ENCODE measurements at regions not wholly inside any gene's neighbourhood (a gene's known extent, or its start where the extent isn't known, plus 50 kb on each side); places are given as distances from the start of the nearest gene placed in this dataset.

- Histone ChIP-seq H3K79me2 (replicated peaks; ENCODE audit: insufficient read depth) (no peaks in the 10 kb centered on the region), H3F3A (replicated peaks; ENCODE audit: low read depth) (no peaks in the 10 kb centered on the region), H3K9me2 (ENCODE audit: insufficient read depth) (peaks cover 3% of the 10 kb centered on the region; the same call in 1 of the 2 replicates), H4K20me1 (replicated peaks; ENCODE audit: insufficient read depth) (no peaks in the 10 kb centered on the region), H2AFZ (no peak overlapping the region), H3K4me1 (ENCODE audit: insufficient read depth) (no peaks in the 10 kb centered on the region), H3K4me3 (no peak overlapping the region), H3K27ac (ENCODE audit: low read depth) (no peak overlapping the region), H3K36me3 (ENCODE audit: insufficient read depth) (no peaks in the 10 kb centered on the region), H3K27me3 (ENCODE audit: insufficient read depth) (no peaks in the 10 kb centered on the region), H3K4me2 (no peak overlapping the region)
- ATAC-seq, result no peak
- H3K4me3 Mint-ChIP-seq, result no peak overlapping the region
- no peak overlapping the region for H3K27ac Mint-ChIP-seq
- peaks cover 5% of the 10 kb centered on the region for H3K27me3 Mint-ChIP-seq (ENCODE audit: insufficient read depth, low read depth, poor library complexity)
- DNase-seq (ENCODE audit: low spot score), result no peak
- TF ChIP-seq ZNF114 (CRISPR knock-in tag; IDR thresholded peaks at IDR 0.05), result no peak
- TF ChIP-seq ZNF331 (CRISPR knock-in tag; IDR thresholded peaks at IDR 0.05; ENCODE audit: low read depth), result no peak
- TF ChIP-seq, protein P1, sequence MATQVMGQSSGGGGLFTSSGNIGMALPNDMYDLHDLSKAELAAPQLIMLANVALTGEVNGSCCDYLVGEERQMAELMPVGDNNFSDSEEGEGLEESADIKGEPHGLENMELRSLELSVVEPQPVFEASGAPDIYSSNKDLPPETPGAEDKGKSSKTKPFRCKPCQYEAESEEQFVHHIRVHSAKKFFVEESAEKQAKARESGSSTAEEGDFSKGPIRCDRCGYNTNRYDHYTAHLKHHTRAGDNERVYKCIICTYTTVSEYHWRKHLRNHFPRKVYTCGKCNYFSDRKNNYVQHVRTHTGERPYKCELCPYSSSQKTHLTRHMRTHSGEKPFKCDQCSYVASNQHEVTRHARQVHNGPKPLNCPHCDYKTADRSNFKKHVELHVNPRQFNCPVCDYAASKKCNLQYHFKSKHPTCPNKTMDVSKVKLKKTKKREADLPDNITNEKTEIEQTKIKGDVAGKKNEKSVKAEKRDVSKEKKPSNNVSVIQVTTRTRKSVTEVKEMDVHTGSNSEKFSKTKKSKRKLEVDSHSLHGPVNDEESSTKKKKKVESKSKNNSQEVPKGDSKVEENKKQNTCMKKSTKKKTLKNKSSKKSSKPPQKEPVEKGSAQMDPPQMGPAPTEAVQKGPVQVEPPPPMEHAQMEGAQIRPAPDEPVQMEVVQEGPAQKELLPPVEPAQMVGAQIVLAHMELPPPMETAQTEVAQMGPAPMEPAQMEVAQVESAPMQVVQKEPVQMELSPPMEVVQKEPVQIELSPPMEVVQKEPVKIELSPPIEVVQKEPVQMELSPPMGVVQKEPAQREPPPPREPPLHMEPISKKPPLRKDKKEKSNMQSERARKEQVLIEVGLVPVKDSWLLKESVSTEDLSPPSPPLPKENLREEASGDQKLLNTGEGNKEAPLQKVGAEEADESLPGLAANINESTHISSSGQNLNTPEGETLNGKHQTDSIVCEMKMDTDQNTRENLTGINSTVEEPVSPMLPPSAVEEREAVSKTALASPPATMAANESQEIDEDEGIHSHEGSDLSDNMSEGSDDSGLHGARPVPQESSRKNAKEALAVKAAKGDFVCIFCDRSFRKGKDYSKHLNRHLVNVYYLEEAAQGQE (IDR thresholded peaks at IDR 0.05; ENCODE audit: unreplicated experiment), result no peak
- no peak for TF ChIP-seq EZH2 (IDR thresholded peaks at IDR 0.05; ENCODE audit: low read depth, unreplicated experiment)
- TF ChIP-seq CREB1 (CRISPR knock-in tag; IDR thresholded peaks at IDR 0.05; ENCODE audit: low read depth), result no peak
- TF ChIP-seq CTCF (conservative IDR thresholded peaks at IDR 0.05; ENCODE audit: low read depth in 2 of 2), result no peak
- TF ChIP-seq POLR2AphosphoS5 (IDR thresholded peaks at IDR 0.05; ENCODE audit: low read depth), result no peak
- TF ChIP-seq JUNB (IDR thresholded peaks at IDR 0.05; ENCODE audit: unreplicated experiment), result no peak
- TF ChIP-seq EZH2phosphoT487 (IDR thresholded peaks at IDR 0.05; ENCODE audit: unreplicated experiment), result no peak
- TF ChIP-seq, protein P2, sequence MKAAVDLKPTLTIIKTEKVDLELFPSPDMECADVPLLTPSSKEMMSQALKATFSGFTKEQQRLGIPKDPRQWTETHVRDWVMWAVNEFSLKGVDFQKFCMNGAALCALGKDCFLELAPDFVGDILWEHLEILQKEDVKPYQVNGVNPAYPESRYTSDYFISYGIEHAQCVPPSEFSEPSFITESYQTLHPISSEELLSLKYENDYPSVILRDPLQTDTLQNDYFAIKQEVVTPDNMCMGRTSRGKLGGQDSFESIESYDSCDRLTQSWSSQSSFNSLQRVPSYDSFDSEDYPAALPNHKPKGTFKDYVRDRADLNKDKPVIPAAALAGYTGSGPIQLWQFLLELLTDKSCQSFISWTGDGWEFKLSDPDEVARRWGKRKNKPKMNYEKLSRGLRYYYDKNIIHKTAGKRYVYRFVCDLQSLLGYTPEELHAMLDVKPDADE (IDR thresholded peaks at IDR 0.05), result no peak
- TF ChIP-seq NANOG (IDR thresholded peaks at IDR 0.05; ENCODE audit: borderline replicate concordance), result no peak
- TF ChIP-seq, protein P3, sequence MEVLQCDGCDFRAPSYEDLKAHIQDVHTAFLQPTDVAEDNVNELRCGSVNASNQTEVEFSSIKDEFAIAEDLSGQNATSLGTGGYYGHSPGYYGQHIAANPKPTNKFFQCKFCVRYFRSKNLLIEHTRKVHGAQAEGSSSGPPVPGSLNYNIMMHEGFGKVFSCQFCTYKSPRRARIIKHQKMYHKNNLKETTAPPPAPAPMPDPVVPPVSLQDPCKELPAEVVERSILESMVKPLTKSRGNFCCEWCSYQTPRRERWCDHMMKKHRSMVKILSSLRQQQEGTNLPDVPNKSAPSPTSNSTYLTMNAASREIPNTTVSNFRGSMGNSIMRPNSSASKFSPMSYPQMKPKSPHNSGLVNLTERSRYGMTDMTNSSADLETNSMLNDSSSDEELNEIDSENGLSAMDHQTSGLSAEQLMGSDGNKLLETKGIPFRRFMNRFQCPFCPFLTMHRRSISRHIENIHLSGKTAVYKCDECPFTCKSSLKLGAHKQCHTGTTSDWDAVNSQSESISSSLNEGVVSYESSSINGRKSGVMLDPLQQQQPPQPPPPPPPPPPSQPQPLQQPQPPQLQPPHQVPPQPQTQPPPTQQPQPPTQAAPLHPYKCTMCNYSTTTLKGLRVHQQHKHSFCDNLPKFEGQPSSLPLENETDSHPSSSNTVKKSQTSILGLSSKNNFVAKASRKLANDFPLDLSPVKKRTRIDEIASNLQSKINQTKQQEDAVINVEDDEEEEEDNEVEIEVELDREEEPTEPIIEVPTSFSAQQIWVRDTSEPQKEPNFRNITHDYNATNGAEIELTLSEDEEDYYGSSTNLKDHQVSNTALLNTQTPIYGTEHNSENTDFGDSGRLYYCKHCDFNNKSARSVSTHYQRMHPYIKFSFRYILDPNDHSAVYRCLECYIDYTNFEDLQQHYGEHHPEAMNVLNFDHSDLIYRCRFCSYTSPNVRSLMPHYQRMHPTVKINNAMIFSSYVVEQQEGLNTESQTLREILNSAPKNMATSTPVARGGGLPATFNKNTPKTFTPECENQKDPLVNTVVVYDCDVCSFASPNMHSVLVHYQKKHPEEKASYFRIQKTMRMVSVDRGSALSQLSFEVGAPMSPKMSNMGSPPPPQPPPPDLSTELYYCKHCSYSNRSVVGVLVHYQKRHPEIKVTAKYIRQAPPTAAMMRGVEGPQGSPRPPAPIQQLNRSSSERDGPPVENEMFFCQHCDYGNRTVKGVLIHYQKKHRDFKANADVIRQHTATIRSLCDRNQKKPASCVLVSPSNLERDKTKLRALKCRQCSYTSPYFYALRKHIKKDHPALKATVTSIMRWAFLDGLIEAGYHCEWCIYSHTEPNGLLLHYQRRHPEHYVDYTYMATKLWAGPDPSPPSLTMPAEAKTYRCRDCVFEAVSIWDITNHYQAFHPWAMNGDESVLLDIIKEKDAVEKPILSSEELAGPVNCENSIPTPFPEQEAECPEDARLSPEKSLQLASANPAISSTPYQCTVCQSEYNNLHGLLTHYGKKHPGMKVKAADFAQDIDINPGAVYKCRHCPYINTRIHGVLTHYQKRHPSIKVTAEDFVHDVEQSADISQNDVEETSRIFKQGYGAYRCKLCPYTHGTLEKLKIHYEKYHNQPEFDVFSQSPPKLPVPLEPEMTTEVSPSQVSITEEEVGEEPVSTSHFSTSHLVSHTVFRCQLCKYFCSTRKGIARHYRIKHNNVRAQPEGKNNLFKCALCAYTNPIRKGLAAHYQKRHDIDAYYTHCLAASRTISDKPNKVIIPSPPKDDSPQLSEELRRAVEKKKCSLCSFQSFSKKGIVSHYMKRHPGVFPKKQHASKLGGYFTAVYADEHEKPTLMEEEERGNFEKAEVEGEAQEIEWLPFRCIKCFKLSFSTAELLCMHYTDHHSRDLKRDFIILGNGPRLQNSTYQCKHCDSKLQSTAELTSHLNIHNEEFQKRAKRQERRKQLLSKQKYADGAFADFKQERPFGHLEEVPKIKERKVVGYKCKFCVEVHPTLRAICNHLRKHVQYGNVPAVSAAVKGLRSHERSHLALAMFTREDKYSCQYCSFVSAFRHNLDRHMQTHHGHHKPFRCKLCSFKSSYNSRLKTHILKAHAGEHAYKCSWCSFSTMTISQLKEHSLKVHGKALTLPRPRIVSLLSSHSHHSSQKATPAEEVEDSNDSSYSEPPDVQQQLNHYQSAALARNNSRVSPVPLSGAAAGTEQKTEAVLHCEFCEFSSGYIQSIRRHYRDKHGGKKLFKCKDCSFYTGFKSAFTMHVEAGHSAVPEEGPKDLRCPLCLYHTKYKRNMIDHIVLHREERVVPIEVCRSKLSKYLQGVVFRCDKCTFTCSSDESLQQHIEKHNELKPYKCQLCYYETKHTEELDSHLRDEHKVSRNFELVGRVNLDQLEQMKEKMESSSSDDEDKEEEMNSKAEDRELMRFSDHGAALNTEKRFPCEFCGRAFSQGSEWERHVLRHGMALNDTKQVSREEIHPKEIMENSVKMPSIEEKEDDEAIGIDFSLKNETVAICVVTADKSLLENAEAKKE (CRISPR knock-in tag; IDR thresholded peaks at IDR 0.05), result no peak
- no peak for TF ChIP-seq STAT1 (IDR thresholded peaks at IDR 0.05; ENCODE audit: unreplicated experiment)
- peaks cover 13% of the 10 kb centered on the region for H3K36me3 Mint-ChIP-seq (ENCODE audit: low read depth)
- H3K4me1 Mint-ChIP-seq, result no peaks in the 10 kb centered on the region
- H3K9me3 Mint-ChIP-seq, result peaks cover 90% of the 10 kb centered on the region
Observed at GRCh38 chr7:4434306-4434705, 247.8 kb upstream of the FOXK1 start.
